WTC11 (cell line): ENCODE measurements at regions not wholly inside any gene's neighbourhood (a gene's known extent, or its start where the extent isn't known, plus 50 kb on each side); places are given as distances from the start of the nearest gene placed in this dataset.

Experiments
- ATAC-seq: fragments of 200-7000 bp; cut with Tn5 transposase; 2 replicates; pipeline ENCODE4 v1.10.0; 2021; ENCODE audit warnings: mild to moderate bottlenecking, moderate library complexity
- CTCF ChIA-PET: fragments of 300-600 bp; sonication (Branson Sonifier 250); formaldehyde crosslinking; loops from one replicate; lab custom pipeline; 2021; ENCODE audit warnings: antibody characterized with exemption; lab: Charles Lee
- POLR2A ChIA-PET: fragments of 350-600 bp; sonication (Branson Sonifier 250); formaldehyde crosslinking; loops from one replicate; lab custom pipeline; 2021; ENCODE audit warnings: antibody characterized with exemption; lab: Charles Lee
- DNase-seq: peaks from one replicate; pipeline ENCODE4 v3.0.0; 2021; ENCODE audit warnings: low spot score
- H3K27ac Mint-ChIP-seq: 2 replicates; pipeline ENCODE4 v1.8.0; 2021; ENCODE audit warnings: mixed read lengths
- H3K27me3 Mint-ChIP-seq: 2 replicates; pipeline ENCODE4 v1.8.0; 2021; ENCODE audit warnings: low read depth, mild to moderate bottlenecking, moderate library complexity, mixed read lengths
- H3K36me3 Mint-ChIP-seq: 2 replicates; pipeline ENCODE4 v1.8.0; 2021; ENCODE audit warnings: mixed read lengths
- H3K4me1 Mint-ChIP-seq: 2 replicates; pipeline ENCODE4 v1.8.0; 2022; ENCODE audit warnings: mixed read lengths
- H3K4me3 Mint-ChIP-seq: 2 replicates; pipeline ENCODE4 v1.8.0; 2021; ENCODE audit warnings: mild to moderate bottlenecking, moderate library complexity, mixed read lengths
- H3K9me3 Mint-ChIP-seq: 2 replicates; pipeline ENCODE4 v1.8.0; 2021; ENCODE audit warnings: mixed read lengths
- ATF1 ChIP-seq: sonication (generic); formaldehyde crosslinking; IDR thresholded peaks from 2 replicates; pipeline ENCODE4 v1.8.1; 2023; ENCODE audit warnings: mild to moderate bottlenecking, moderate library complexity, missing genetic modification reagents
- ELF4 ChIP-seq: sonication (generic); formaldehyde crosslinking; IDR thresholded peaks from 2 replicates; pipeline ENCODE4 v1.8.1; 2022; ENCODE audit warnings: low read depth, mild to moderate bottlenecking, moderate library complexity, missing genetic modification reagents
- ETV6 ChIP-seq: sonication (generic); formaldehyde crosslinking; IDR thresholded peaks from 2 replicates; pipeline ENCODE4 v1.8.1; 2022; ENCODE audit warnings: mild to moderate bottlenecking, missing genetic modification reagents
- FOXJ3 ChIP-seq: sonication (generic); formaldehyde crosslinking; IDR thresholded peaks from 2 replicates; pipeline ENCODE4 v1.9.0; 2021; ENCODE audit warnings: missing genetic modification reagents, mild to moderate bottlenecking, borderline replicate concordance
- IRF2 ChIP-seq: sonication (generic); formaldehyde crosslinking; IDR thresholded peaks from 2 replicates; pipeline ENCODE4 v1.8.0; 2022; ENCODE audit warnings: low read depth, missing genetic modification reagents, borderline replicate concordance
- JAZF1 ChIP-seq: fragments of 250-450 bp; sonication (Bioruptor Pico); IDR thresholded peaks from 2 replicates; pipeline ENCODE4 v1.9.0; 2021; ENCODE audit warnings: moderate library complexity, mild to moderate bottlenecking, inconsistent platforms
- SP1 ChIP-seq: sonication (generic); formaldehyde crosslinking; conservative IDR thresholded peaks from 2 replicates; pipeline ENCODE4 v1.8.1; 2022; ENCODE audit warnings: missing genetic modification reagents
- TCF7 ChIP-seq: sonication (generic); formaldehyde crosslinking; IDR thresholded peaks from 2 replicates; pipeline ENCODE4 v1.8.0; 2022; ENCODE audit warnings: mild to moderate bottlenecking, low read depth, missing genetic modification reagents, moderate library complexity
- TEAD4 ChIP-seq: sonication (generic); formaldehyde crosslinking; IDR thresholded peaks from 2 replicates; pipeline ENCODE4 v1.8.0; 2022; ENCODE audit warnings: mild to moderate bottlenecking, missing genetic modification reagents
- ZNF138 ChIP-seq: sonication (generic); formaldehyde crosslinking; conservative IDR thresholded peaks from 2 replicates; pipeline ENCODE4 v1.8.1; 2022; ENCODE audit warnings: mild to moderate bottlenecking, moderate library complexity, missing genetic modification reagents
- ZNF219 ChIP-seq: sonication (generic); formaldehyde crosslinking; IDR thresholded peaks from 2 replicates; pipeline ENCODE4 v1.8.0; 2023; ENCODE audit warnings: missing genetic modification reagents, mild to moderate bottlenecking, borderline replicate concordance
- TF ChIP-seq, protein P1 (sequence below): sonication (generic); formaldehyde crosslinking; IDR thresholded peaks from 2 replicates; pipeline ENCODE4 v1.8.0; 2023; ENCODE audit warnings: missing genetic modification reagents, mild to moderate bottlenecking, borderline replicate concordance
- TF ChIP-seq, protein P2 (sequence below): sonication (generic); formaldehyde crosslinking; IDR thresholded peaks from 2 replicates; pipeline ENCODE4 v1.8.1; 2023; ENCODE audit warnings: mild to moderate bottlenecking, missing genetic modification reagents, moderate library complexity
- TF ChIP-seq, protein P3 (sequence below): sonication (generic); formaldehyde crosslinking; IDR thresholded peaks from 2 replicates; pipeline ENCODE4 v1.8.0; 2022; ENCODE audit warnings: mild to moderate bottlenecking, missing genetic modification reagents
- TF ChIP-seq, protein P4 (sequence below): sonication (generic); formaldehyde crosslinking; IDR thresholded peaks from 2 replicates; pipeline ENCODE4 v1.8.1; 2022; ENCODE audit warnings: low read depth, mild to moderate bottlenecking, moderate library complexity, missing genetic modification reagents, borderline replicate concordance
- TF ChIP-seq, protein P5 (sequence below): fragments of 250-450 bp; sonication (Bioruptor Pico); IDR thresholded peaks from 2 replicates; pipeline ENCODE4 v1.9.0; 2021; ENCODE audit warnings: mild to moderate bottlenecking, borderline replicate concordance
- TF ChIP-seq, protein P6 (sequence below): sonication (generic); formaldehyde crosslinking; IDR thresholded peaks from 2 replicates; pipeline ENCODE4 v1.8.1; 2023; ENCODE audit warnings: mild to moderate bottlenecking, missing genetic modification reagents, borderline replicate concordance

DNA sequence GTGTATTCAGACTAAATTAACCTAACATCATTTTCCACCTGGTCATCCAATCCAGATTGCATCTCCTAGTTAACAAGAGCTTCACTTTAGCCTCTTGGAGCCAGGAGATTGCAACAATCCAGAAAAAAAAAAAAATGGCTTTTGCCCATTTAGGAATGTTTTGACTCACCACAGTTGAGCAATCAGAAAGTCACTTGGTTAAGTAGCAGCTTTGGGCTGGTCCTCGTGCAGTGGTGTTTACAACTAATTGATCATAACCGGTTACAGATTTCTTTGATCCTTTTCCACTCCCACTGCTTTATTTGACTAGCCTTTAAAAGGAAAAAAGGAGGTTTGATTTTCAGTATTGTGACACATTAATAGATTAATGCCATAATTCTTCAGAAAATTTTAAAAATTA, 688.8 kb upstream of the CCDC54 start:
- Mint-ChIP-seq H3K4me1 (peaks cover 9% of the 10 kb centered on the region), H3K27me3 (no peaks in the 10 kb centered on the region), H3K36me3 (no peaks in the 10 kb centered on the region), H3K27ac (no peak overlapping the region), H3K9me3 (no peaks in the 10 kb centered on the region), H3K4me3 (no peak overlapping the region)
- ChIA-PET CTCF (interaction anchor here (0.7 kb wide), 1 partner anchor 24 kb away, joined by 3 read pairs; no protein-coding TSS in a partner anchor), POLR2A (no interaction called here)
- ATAC-seq (no peak), DNase-seq (no peak)
- TF ChIP-seq SP1 (CRISPR knock-in tag) (no peak), FOXJ3 (no peak), ZNF219 (CRISPR knock-in tag) (no peak)
- TF ChIP-seq, protein P1, sequence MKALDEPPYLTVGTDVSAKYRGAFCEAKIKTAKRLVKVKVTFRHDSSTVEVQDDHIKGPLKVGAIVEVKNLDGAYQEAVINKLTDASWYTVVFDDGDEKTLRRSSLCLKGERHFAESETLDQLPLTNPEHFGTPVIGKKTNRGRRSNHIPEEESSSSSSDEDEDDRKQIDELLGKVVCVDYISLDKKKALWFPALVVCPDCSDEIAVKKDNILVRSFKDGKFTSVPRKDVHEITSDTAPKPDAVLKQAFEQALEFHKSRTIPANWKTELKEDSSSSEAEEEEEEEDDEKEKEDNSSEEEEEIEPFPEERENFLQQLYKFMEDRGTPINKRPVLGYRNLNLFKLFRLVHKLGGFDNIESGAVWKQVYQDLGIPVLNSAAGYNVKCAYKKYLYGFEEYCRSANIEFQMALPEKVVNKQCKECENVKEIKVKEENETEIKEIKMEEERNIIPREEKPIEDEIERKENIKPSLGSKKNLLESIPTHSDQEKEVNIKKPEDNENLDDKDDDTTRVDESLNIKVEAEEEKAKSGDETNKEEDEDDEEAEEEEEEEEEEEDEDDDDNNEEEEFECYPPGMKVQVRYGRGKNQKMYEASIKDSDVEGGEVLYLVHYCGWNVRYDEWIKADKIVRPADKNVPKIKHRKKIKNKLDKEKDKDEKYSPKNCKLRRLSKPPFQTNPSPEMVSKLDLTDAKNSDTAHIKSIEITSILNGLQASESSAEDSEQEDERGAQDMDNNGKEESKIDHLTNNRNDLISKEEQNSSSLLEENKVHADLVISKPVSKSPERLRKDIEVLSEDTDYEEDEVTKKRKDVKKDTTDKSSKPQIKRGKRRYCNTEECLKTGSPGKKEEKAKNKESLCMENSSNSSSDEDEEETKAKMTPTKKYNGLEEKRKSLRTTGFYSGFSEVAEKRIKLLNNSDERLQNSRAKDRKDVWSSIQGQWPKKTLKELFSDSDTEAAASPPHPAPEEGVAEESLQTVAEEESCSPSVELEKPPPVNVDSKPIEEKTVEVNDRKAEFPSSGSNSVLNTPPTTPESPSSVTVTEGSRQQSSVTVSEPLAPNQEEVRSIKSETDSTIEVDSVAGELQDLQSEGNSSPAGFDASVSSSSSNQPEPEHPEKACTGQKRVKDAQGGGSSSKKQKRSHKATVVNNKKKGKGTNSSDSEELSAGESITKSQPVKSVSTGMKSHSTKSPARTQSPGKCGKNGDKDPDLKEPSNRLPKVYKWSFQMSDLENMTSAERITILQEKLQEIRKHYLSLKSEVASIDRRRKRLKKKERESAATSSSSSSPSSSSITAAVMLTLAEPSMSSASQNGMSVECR (CRISPR knock-in tag): no peak

DNA sequence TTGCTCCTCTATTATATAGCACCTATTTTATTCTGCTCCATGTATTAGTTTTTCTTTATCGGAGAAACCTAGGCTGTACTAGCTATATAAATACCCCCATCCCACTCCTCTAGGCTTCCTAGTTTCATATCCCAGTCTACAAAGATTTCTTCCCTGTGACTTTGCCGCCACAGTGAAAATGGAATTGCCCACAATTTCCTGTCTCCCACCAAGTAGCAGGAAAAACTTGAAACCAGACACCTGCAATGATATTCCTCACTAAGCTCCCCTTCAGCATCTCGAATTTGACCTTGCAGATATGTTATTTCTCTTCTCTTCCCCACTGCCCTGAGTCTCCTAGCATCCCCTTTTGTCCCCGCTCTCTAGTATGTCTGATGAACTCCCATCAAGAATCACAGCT, 685.8 kb upstream of the CCDC54 start:
- DNase-seq: no peak
- POLR2A ChIA-PET: no interaction called here
- no peak overlapping the region for H3K4me3 Mint-ChIP-seq
- no peak overlapping the region for H3K27ac Mint-ChIP-seq
- CTCF ChIA-PET: no interaction called here
- no peak for ATAC-seq
- peaks cover 9% of the 10 kb centered on the region for H3K4me1 Mint-ChIP-seq
- no peaks in the 10 kb centered on the region for H3K9me3 Mint-ChIP-seq
- H3K36me3 Mint-ChIP-seq: no peaks in the 10 kb centered on the region
- TF ChIP-seq ATF1 (CRISPR knock-in tag) (no peak), TCF7 (CRISPR knock-in tag) (no peak), ELF4 (CRISPR knock-in tag) (no peak), ETV6 (CRISPR knock-in tag) (no peak), TEAD4 (CRISPR knock-in tag) (no peak), IRF2 (CRISPR knock-in tag) (no peak), JAZF1 (no peak), ZNF138 (CRISPR knock-in tag) (no peak)
- TF ChIP-seq, protein P2, sequence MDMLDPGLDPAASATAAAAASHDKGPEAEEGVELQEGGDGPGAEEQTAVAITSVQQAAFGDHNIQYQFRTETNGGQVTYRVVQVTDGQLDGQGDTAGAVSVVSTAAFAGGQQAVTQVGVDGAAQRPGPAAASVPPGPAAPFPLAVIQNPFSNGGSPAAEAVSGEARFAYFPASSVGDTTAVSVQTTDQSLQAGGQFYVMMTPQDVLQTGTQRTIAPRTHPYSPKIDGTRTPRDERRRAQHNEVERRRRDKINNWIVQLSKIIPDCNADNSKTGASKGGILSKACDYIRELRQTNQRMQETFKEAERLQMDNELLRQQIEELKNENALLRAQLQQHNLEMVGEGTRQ (CRISPR knock-in tag): no peak
- TF ChIP-seq, protein P3, sequence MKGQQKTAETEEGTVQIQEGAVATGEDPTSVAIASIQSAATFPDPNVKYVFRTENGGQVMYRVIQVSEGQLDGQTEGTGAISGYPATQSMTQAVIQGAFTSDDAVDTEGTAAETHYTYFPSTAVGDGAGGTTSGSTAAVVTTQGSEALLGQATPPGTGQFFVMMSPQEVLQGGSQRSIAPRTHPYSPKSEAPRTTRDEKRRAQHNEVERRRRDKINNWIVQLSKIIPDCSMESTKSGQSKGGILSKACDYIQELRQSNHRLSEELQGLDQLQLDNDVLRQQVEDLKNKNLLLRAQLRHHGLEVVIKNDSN (CRISPR knock-in tag): no peak
- TF ChIP-seq, protein P4, sequence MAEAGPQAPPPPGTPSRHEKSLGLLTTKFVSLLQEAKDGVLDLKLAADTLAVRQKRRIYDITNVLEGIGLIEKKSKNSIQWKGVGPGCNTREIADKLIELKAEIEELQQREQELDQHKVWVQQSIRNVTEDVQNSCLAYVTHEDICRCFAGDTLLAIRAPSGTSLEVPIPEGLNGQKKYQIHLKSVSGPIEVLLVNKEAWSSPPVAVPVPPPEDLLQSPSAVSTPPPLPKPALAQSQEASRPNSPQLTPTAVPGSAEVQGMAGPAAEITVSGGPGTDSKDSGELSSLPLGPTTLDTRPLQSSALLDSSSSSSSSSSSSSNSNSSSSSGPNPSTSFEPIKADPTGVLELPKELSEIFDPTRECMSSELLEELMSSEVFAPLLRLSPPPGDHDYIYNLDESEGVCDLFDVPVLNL (CRISPR knock-in tag): no peak
- TF ChIP-seq, protein P5, sequence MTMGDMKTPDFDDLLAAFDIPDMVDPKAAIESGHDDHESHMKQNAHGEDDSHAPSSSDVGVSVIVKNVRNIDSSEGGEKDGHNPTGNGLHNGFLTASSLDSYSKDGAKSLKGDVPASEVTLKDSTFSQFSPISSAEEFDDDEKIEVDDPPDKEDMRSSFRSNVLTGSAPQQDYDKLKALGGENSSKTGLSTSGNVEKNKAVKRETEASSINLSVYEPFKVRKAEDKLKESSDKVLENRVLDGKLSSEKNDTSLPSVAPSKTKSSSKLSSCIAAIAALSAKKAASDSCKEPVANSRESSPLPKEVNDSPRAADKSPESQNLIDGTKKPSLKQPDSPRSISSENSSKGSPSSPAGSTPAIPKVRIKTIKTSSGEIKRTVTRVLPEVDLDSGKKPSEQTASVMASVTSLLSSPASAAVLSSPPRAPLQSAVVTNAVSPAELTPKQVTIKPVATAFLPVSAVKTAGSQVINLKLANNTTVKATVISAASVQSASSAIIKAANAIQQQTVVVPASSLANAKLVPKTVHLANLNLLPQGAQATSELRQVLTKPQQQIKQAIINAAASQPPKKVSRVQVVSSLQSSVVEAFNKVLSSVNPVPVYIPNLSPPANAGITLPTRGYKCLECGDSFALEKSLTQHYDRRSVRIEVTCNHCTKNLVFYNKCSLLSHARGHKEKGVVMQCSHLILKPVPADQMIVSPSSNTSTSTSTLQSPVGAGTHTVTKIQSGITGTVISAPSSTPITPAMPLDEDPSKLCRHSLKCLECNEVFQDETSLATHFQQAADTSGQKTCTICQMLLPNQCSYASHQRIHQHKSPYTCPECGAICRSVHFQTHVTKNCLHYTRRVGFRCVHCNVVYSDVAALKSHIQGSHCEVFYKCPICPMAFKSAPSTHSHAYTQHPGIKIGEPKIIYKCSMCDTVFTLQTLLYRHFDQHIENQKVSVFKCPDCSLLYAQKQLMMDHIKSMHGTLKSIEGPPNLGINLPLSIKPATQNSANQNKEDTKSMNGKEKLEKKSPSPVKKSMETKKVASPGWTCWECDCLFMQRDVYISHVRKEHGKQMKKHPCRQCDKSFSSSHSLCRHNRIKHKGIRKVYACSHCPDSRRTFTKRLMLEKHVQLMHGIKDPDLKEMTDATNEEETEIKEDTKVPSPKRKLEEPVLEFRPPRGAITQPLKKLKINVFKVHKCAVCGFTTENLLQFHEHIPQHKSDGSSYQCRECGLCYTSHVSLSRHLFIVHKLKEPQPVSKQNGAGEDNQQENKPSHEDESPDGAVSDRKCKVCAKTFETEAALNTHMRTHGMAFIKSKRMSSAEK (CRISPR knock-in tag): no peak
- TF ChIP-seq, protein P6, sequence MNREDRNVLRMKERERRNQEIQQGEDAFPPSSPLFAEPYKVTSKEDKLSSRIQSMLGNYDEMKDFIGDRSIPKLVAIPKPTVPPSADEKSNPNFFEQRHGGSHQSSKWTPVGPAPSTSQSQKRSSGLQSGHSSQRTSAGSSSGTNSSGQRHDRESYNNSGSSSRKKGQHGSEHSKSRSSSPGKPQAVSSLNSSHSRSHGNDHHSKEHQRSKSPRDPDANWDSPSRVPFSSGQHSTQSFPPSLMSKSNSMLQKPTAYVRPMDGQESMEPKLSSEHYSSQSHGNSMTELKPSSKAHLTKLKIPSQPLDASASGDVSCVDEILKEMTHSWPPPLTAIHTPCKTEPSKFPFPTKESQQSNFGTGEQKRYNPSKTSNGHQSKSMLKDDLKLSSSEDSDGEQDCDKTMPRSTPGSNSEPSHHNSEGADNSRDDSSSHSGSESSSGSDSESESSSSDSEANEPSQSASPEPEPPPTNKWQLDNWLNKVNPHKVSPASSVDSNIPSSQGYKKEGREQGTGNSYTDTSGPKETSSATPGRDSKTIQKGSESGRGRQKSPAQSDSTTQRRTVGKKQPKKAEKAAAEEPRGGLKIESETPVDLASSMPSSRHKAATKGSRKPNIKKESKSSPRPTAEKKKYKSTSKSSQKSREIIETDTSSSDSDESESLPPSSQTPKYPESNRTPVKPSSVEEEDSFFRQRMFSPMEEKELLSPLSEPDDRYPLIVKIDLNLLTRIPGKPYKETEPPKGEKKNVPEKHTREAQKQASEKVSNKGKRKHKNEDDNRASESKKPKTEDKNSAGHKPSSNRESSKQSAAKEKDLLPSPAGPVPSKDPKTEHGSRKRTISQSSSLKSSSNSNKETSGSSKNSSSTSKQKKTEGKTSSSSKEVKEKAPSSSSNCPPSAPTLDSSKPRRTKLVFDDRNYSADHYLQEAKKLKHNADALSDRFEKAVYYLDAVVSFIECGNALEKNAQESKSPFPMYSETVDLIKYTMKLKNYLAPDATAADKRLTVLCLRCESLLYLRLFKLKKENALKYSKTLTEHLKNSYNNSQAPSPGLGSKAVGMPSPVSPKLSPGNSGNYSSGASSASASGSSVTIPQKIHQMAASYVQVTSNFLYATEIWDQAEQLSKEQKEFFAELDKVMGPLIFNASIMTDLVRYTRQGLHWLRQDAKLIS (CRISPR knock-in tag): no peak
- no peaks in the 10 kb centered on the region for H3K27me3 Mint-ChIP-seq
